MM.1S (cell line): ENCODE measurements at regions not wholly inside any gene's neighbourhood (a gene's known extent, or its start where the extent isn't known, plus 50 kb on each side); places are given as distances from the start of the nearest gene placed in this dataset.

Source experiments
- DNase-seq: peaks from one replicate; pipeline ENCODE4 v3.0.0-alpha.2; 2015
- H2AFZ ChIP-seq: fragments of 300-600 bp; sonication (generic); 2 replicates; pipeline ENCODE4 v1.6.0; 2016; ENCODE audit warnings: antibody characterized with exemption, low read length
- H3F3A ChIP-seq: fragments of 300-600 bp; sonication (generic); 2 replicates; pipeline ENCODE4 v1.6.1; 2016; ENCODE audit warnings: mild to moderate bottlenecking, antibody characterized with exemption, low read length, moderate library complexity, mixed read lengths; ENCODE audit not compliant: insufficient read depth
- H3K27ac ChIP-seq: fragments of 300-600 bp; sonication (generic); 2 replicates; pipeline ENCODE4 v1.5.1; 2016; ENCODE audit warnings: mild to moderate bottlenecking, low read length
- H3K27me3 ChIP-seq: fragments of 300-600 bp; sonication (generic); replicated peaks from 2 replicates; pipeline ENCODE4 v1.6.0; 2016; ENCODE audit warnings: low read length; ENCODE audit not compliant: insufficient read depth
- H3K36me3 ChIP-seq: fragments of 300-600 bp; sonication (generic); replicated peaks from 2 replicates; pipeline ENCODE4 v1.6.1; 2016; ENCODE audit warnings: mild to moderate bottlenecking, low read length, mixed read lengths; ENCODE audit not compliant: insufficient read depth
- H3K4me1 ChIP-seq: fragments of 300-600 bp; sonication (generic); 2 replicates; pipeline ENCODE4 v1.6.1; 2016; ENCODE audit warnings: low read length, mixed read lengths
- H3K4me2 ChIP-seq: fragments of 300-600 bp; sonication (generic); 2 replicates; pipeline ENCODE4 v1.6.0; 2016; ENCODE audit warnings: low read depth, low read length
- H3K4me3 ChIP-seq: fragments of 300-600 bp; sonication (generic); 2 replicates; pipeline ENCODE4 v1.5.1; 2016; ENCODE audit warnings: low read length, mixed read lengths
- H3K79me2 ChIP-seq: fragments of 300-600 bp; sonication (generic); 2 replicates; pipeline ENCODE4 v1.6.1; 2016; ENCODE audit warnings: mixed run types, low read length, mixed read lengths
- H3K9ac ChIP-seq: fragments of 300-600 bp; sonication (generic); 2 replicates; pipeline ENCODE4 v1.6.1; 2016; ENCODE audit warnings: low read length, mixed read lengths
- H3K9me2 ChIP-seq: fragments of 300-600 bp; sonication (generic); replicated peaks from 2 replicates; pipeline ENCODE4 v1.6.1; 2016; ENCODE audit warnings: mild to moderate bottlenecking, low read length, mixed read lengths; ENCODE audit not compliant: insufficient read depth
- H3K9me3 ChIP-seq: fragments of 300-600 bp; sonication (generic); replicated peaks from 2 replicates; pipeline ENCODE4 v1.6.1; 2016; ENCODE audit warnings: mild to moderate bottlenecking, low read length, mixed read lengths; ENCODE audit not compliant: insufficient read depth
- H4K20me1 ChIP-seq: fragments of 300-600 bp; sonication (generic); 2 replicates; pipeline ENCODE4 v1.6.1; 2016; ENCODE audit warnings: mild to moderate bottlenecking, low read length, moderate library complexity, mixed read lengths; ENCODE audit not compliant: insufficient read depth
- CTCF ChIP-seq: fragments of 300-600 bp; sonication (generic); IDR thresholded peaks from 2 replicates; pipeline ENCODE4 v1.5.1; 2016; ENCODE audit warnings: antibody characterized with exemption, low read length, mixed read lengths
- EZH2 ChIP-seq: fragments of 300-600 bp; sonication (generic); optimal IDR thresholded peaks from 2 replicates; pipeline ENCODE3; 2017; ENCODE audit warnings: low read depth, mild to moderate bottlenecking, antibody characterized with exemption, low read length, mixed read lengths
- EZH2phosphoT487 ChIP-seq: fragments of 300-600 bp; sonication (generic); IDR thresholded peaks from 2 replicates; pipeline ENCODE4 v1.6.1; 2018; ENCODE audit warnings: antibody characterized with exemption, low read length

DNA sequence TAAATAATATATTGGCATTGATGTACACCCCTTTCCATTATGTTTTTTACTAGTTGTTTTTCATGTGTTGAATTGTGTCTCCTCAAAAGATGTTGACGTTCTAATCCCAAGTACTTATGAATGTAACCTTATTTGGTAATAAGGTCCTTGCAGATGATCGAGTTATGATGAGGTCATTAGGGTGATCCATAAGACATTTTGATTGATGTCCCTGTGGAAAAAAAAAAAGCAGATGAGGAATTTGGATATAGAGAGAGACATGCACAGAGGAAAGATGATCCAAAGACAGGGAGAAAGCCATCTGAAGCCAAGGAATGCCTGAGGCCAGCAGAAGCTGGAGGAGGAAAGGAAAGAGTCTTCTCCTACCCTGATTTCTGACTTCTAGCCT, 632.7 kb downstream of the TLR4 start:
- Histone ChIP-seq H3K27me3 (no peaks in the 10 kb centered on the region), H3K9me2 (no peaks in the 10 kb centered on the region), H3K79me2 (no peaks in the 10 kb centered on the region), H3K4me1 (no peaks in the 10 kb centered on the region), H4K20me1 (no peaks in the 10 kb centered on the region), H2AFZ (no peak overlapping the region), H3K4me2 (no peak overlapping the region), H3K4me3 (no peak overlapping the region), H3K9ac (no peak overlapping the region), H3F3A (no peaks in the 10 kb centered on the region), H3K9me3 (no peaks in the 10 kb centered on the region), H3K27ac (no peak overlapping the region), H3K36me3 (no peaks in the 10 kb centered on the region)
- DNase-seq: no peak
- TF ChIP-seq EZH2phosphoT487 (no peak), EZH2 (no peak), CTCF (no peak)

DNA sequence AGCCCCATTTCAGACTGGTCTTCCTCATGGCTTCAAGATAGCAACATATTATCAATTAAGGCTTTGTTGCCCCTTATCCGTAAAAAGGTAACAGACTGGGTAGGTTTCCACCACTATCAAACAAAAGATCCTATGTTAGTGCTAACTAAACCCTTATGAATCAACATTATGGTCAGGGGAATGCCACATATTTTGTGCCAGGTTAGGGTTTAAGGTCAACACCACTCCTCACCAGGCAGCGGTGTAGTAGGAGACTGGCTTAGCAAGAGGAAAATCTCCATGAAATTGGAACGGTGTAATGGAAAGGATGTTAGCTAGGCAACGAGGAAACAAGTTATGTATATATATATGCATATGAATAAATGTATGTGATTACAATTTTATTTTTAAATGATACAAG, 655.8 kb downstream of the TLR4 start:
- TF ChIP-seq EZH2phosphoT487 (no peak), EZH2 (no peak), CTCF (no peak)
- no peaks in the 10 kb centered on the region for H4K20me1 ChIP-seq
- no peaks in the 10 kb centered on the region for H3K9me2 ChIP-seq
- no peak overlapping the region for H2AFZ ChIP-seq
- H3K27ac ChIP-seq: no peak overlapping the region
- no peak overlapping the region for H3K9ac ChIP-seq
- no peaks in the 10 kb centered on the region for H3K27me3 ChIP-seq
- no peaks in the 10 kb centered on the region for H3K36me3 ChIP-seq
- no peak overlapping the region for H3K4me2 ChIP-seq
- H3F3A ChIP-seq: no peaks in the 10 kb centered on the region
- no peaks in the 10 kb centered on the region for H3K4me1 ChIP-seq
- H3K9me3 ChIP-seq: no peaks in the 10 kb centered on the region
- DNase-seq: no peak
- no peak overlapping the region for H3K4me3 ChIP-seq
- no peaks in the 10 kb centered on the region for H3K79me2 ChIP-seq

DNA sequence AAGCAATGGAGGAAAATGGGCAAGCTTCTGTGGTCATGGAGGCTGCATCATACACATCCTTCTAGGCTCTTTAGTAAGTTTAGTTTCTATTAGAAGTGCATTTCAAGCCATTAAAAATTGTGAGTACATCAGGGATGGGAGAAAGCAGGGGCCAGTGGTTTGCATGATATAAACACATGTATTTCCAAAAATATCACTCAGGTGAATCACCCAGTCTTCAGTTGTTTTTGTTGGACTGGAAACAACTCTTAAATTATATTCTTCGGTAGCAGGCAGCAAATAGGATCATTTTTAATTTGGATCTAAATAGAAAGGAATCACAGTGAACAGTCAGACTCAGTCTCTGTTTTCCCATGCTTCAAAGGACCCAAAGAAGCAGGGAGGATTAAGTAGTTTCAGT, 657.9 kb downstream of the TLR4 start:
- no peaks in the 10 kb centered on the region for H4K20me1 ChIP-seq
- no peaks in the 10 kb centered on the region for H3K9me2 ChIP-seq
- no peaks in the 10 kb centered on the region for H3K4me1 ChIP-seq
- H3K9ac ChIP-seq: no peak overlapping the region
- no peaks in the 10 kb centered on the region for H3K9me3 ChIP-seq
- no peak for DNase-seq
- H2AFZ ChIP-seq: no peak overlapping the region
- H3K4me2 ChIP-seq: no peak overlapping the region
- TF ChIP-seq EZH2 (no peak), CTCF (no peak), EZH2phosphoT487 (no peak)
- no peak overlapping the region for H3K27ac ChIP-seq
- H3F3A ChIP-seq: no peaks in the 10 kb centered on the region
- no peak overlapping the region for H3K4me3 ChIP-seq
- no peaks in the 10 kb centered on the region for H3K36me3 ChIP-seq
- no peaks in the 10 kb centered on the region for H3K79me2 ChIP-seq
- no peaks in the 10 kb centered on the region for H3K27me3 ChIP-seq
